WTC11 (cell line): ENCODE measurements at regions not wholly inside any gene's neighbourhood (a gene's known extent, or its start where the extent isn't known, plus 50 kb on each side); places are given as distances from the start of the nearest gene placed in this dataset.

Experiments
- ATAC-seq: fragments of 200-7000 bp; cut with Tn5 transposase; 2 replicates; pipeline ENCODE4 v1.10.0; 2021; ENCODE audit warnings: mild to moderate bottlenecking, moderate library complexity
- CTCF ChIA-PET: fragments of 300-600 bp; sonication (Branson Sonifier 250); formaldehyde crosslinking; loops from one replicate; lab custom pipeline; 2021; ENCODE audit warnings: antibody characterized with exemption; lab: Charles Lee
- POLR2A ChIA-PET: fragments of 350-600 bp; sonication (Branson Sonifier 250); formaldehyde crosslinking; loops from one replicate; lab custom pipeline; 2021; ENCODE audit warnings: antibody characterized with exemption; lab: Charles Lee
- DNase-seq: peaks from one replicate; pipeline ENCODE4 v3.0.0; 2021; ENCODE audit warnings: low spot score
- H3K27ac Mint-ChIP-seq: 2 replicates; pipeline ENCODE4 v1.8.0; 2021; ENCODE audit warnings: mixed read lengths
- H3K27me3 Mint-ChIP-seq: 2 replicates; pipeline ENCODE4 v1.8.0; 2021; ENCODE audit warnings: low read depth, mild to moderate bottlenecking, moderate library complexity, mixed read lengths
- H3K36me3 Mint-ChIP-seq: 2 replicates; pipeline ENCODE4 v1.8.0; 2021; ENCODE audit warnings: mixed read lengths
- H3K4me1 Mint-ChIP-seq: 2 replicates; pipeline ENCODE4 v1.8.0; 2022; ENCODE audit warnings: mixed read lengths
- H3K4me3 Mint-ChIP-seq: 2 replicates; pipeline ENCODE4 v1.8.0; 2021; ENCODE audit warnings: mild to moderate bottlenecking, moderate library complexity, mixed read lengths
- H3K9me3 Mint-ChIP-seq: 2 replicates; pipeline ENCODE4 v1.8.0; 2021; ENCODE audit warnings: mixed read lengths
- CBFB ChIP-seq: sonication (generic); formaldehyde crosslinking; IDR thresholded peaks from 2 replicates; pipeline ENCODE4 v1.8.1; 2022; ENCODE audit warnings: mild to moderate bottlenecking, low read depth, missing genetic modification reagents
- CREM ChIP-seq: sonication (generic); formaldehyde crosslinking; IDR thresholded peaks from 2 replicates; pipeline ENCODE4 v1.8.1; 2022; ENCODE audit warnings: mild to moderate bottlenecking, missing genetic modification reagents, moderate library complexity
- FOXJ3 ChIP-seq: sonication (generic); formaldehyde crosslinking; IDR thresholded peaks from 2 replicates; pipeline ENCODE4 v1.9.0; 2021; ENCODE audit warnings: missing genetic modification reagents, mild to moderate bottlenecking, borderline replicate concordance
- HMGA2 ChIP-seq: fragments of 250-450 bp; sonication (Bioruptor Pico); IDR thresholded peaks from 2 replicates; pipeline ENCODE4 v1.4.0; 2021; ENCODE audit warnings: mild to moderate bottlenecking, moderate library complexity
- IRF2 ChIP-seq: sonication (generic); formaldehyde crosslinking; IDR thresholded peaks from 2 replicates; pipeline ENCODE4 v1.8.0; 2022; ENCODE audit warnings: low read depth, missing genetic modification reagents, borderline replicate concordance
- MXD4 ChIP-seq: fragments of 250-450 bp; sonication (Bioruptor Pico); IDR thresholded peaks from 2 replicates; pipeline ENCODE4 v1.8.0; 2021; ENCODE audit warnings: mild to moderate bottlenecking, moderate library complexity, borderline replicate concordance
- NFATC4 ChIP-seq: fragments of 250-450 bp; sonication (Bioruptor Pico); IDR thresholded peaks from 2 replicates; pipeline ENCODE4 v1.9.0; 2021; ENCODE audit warnings: mild to moderate bottlenecking
- NFE2L1 ChIP-seq: sonication (generic); formaldehyde crosslinking; IDR thresholded peaks from 2 replicates; pipeline ENCODE4 v1.8.1; 2023; ENCODE audit warnings: missing genetic modification reagents
- RORB ChIP-seq: fragments of 250-450 bp; sonication (Bioruptor Pico); IDR thresholded peaks from 2 replicates; pipeline ENCODE4 v1.9.0; 2021; ENCODE audit warnings: mild to moderate bottlenecking
- TCF7 ChIP-seq: sonication (generic); formaldehyde crosslinking; IDR thresholded peaks from 2 replicates; pipeline ENCODE4 v1.8.0; 2022; ENCODE audit warnings: mild to moderate bottlenecking, low read depth, missing genetic modification reagents, moderate library complexity
- TP53 ChIP-seq: sonication (generic); formaldehyde crosslinking; IDR thresholded peaks from 2 replicates; pipeline ENCODE4 v1.8.1; 2023; ENCODE audit warnings: mild to moderate bottlenecking, missing genetic modification reagents
- ZNF423 ChIP-seq: fragments of 250-450 bp; sonication (Bioruptor Pico); IDR thresholded peaks from 2 replicates; pipeline ENCODE4 v2.1.2; 2022; ENCODE audit warnings: mild to moderate bottlenecking, moderate library complexity
- TF ChIP-seq, protein P1 (sequence below): fragments of 250-450 bp; sonication (Bioruptor Pico); IDR thresholded peaks from 2 replicates; pipeline ENCODE4 v1.8.0; 2021; ENCODE audit warnings: mild to moderate bottlenecking
- TF ChIP-seq, protein P2 (sequence below): sonication (generic); formaldehyde crosslinking; IDR thresholded peaks from 2 replicates; pipeline ENCODE4 v1.8.0; 2023; ENCODE audit warnings: missing genetic modification reagents, mild to moderate bottlenecking, borderline replicate concordance
- TF ChIP-seq, protein P3 (sequence below): sonication (generic); formaldehyde crosslinking; IDR thresholded peaks from 2 replicates; pipeline ENCODE4 v1.8.0; 2022; ENCODE audit warnings: missing genetic modification reagents
- TF ChIP-seq, protein P4 (sequence below): fragments of 250-450 bp; sonication (Bioruptor Pico); conservative IDR thresholded peaks from 2 replicates; pipeline ENCODE4 v1.9.0; 2021; ENCODE audit warnings: mild to moderate bottlenecking
- TF ChIP-seq, protein P5 (sequence below): sonication (generic); formaldehyde crosslinking; IDR thresholded peaks from 2 replicates; pipeline ENCODE4 v1.8.1; 2022; ENCODE audit warnings: mild to moderate bottlenecking, missing genetic modification reagents, moderate library complexity, borderline replicate concordance
- TF ChIP-seq, protein P6 (sequence below): sonication (generic); formaldehyde crosslinking; IDR thresholded peaks from 2 replicates; pipeline ENCODE4 v1.8.1; 2023; ENCODE audit warnings: mild to moderate bottlenecking, missing genetic modification reagents, moderate library complexity

DNA sequence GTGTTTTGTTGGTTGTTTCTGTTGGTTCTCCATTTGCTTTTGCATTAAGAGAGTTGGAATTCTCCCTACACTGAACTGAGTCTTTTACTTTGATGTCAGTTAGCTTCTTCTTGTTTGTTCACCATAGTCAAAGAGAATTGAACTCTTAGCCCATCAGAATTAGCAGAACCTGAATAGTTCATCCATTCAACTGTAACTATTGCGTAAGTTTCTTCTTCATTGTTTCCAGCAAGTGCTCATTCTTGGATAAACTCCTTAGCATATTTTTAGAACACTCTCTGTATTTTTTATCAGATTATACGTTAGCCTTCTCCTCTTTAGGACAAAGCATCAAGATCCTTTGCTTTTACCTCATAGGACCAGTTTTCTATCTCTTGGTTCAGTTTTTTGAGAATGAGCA lies 128.4 kb upstream of the RAB11FIP2 start:
- TF ChIP-seq RORB (CRISPR knock-in tag) (no peak), ZNF423 (CRISPR knock-in tag) (no peak), HMGA2 (no peak), IRF2 (CRISPR knock-in tag) (no peak), NFATC4 (CRISPR knock-in tag) (no peak), TP53 (CRISPR knock-in tag) (no peak), CREM (CRISPR knock-in tag) (no peak), TCF7 (CRISPR knock-in tag) (no peak)
- TF ChIP-seq, protein P1, sequence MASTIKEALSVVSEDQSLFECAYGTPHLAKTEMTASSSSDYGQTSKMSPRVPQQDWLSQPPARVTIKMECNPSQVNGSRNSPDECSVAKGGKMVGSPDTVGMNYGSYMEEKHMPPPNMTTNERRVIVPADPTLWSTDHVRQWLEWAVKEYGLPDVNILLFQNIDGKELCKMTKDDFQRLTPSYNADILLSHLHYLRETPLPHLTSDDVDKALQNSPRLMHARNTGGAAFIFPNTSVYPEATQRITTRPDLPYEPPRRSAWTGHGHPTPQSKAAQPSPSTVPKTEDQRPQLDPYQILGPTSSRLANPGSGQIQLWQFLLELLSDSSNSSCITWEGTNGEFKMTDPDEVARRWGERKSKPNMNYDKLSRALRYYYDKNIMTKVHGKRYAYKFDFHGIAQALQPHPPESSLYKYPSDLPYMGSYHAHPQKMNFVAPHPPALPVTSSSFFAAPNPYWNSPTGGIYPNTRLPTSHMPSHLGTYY: no peak
- TF ChIP-seq, protein P2, sequence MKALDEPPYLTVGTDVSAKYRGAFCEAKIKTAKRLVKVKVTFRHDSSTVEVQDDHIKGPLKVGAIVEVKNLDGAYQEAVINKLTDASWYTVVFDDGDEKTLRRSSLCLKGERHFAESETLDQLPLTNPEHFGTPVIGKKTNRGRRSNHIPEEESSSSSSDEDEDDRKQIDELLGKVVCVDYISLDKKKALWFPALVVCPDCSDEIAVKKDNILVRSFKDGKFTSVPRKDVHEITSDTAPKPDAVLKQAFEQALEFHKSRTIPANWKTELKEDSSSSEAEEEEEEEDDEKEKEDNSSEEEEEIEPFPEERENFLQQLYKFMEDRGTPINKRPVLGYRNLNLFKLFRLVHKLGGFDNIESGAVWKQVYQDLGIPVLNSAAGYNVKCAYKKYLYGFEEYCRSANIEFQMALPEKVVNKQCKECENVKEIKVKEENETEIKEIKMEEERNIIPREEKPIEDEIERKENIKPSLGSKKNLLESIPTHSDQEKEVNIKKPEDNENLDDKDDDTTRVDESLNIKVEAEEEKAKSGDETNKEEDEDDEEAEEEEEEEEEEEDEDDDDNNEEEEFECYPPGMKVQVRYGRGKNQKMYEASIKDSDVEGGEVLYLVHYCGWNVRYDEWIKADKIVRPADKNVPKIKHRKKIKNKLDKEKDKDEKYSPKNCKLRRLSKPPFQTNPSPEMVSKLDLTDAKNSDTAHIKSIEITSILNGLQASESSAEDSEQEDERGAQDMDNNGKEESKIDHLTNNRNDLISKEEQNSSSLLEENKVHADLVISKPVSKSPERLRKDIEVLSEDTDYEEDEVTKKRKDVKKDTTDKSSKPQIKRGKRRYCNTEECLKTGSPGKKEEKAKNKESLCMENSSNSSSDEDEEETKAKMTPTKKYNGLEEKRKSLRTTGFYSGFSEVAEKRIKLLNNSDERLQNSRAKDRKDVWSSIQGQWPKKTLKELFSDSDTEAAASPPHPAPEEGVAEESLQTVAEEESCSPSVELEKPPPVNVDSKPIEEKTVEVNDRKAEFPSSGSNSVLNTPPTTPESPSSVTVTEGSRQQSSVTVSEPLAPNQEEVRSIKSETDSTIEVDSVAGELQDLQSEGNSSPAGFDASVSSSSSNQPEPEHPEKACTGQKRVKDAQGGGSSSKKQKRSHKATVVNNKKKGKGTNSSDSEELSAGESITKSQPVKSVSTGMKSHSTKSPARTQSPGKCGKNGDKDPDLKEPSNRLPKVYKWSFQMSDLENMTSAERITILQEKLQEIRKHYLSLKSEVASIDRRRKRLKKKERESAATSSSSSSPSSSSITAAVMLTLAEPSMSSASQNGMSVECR (CRISPR knock-in tag): no peak
- TF ChIP-seq, protein P3, sequence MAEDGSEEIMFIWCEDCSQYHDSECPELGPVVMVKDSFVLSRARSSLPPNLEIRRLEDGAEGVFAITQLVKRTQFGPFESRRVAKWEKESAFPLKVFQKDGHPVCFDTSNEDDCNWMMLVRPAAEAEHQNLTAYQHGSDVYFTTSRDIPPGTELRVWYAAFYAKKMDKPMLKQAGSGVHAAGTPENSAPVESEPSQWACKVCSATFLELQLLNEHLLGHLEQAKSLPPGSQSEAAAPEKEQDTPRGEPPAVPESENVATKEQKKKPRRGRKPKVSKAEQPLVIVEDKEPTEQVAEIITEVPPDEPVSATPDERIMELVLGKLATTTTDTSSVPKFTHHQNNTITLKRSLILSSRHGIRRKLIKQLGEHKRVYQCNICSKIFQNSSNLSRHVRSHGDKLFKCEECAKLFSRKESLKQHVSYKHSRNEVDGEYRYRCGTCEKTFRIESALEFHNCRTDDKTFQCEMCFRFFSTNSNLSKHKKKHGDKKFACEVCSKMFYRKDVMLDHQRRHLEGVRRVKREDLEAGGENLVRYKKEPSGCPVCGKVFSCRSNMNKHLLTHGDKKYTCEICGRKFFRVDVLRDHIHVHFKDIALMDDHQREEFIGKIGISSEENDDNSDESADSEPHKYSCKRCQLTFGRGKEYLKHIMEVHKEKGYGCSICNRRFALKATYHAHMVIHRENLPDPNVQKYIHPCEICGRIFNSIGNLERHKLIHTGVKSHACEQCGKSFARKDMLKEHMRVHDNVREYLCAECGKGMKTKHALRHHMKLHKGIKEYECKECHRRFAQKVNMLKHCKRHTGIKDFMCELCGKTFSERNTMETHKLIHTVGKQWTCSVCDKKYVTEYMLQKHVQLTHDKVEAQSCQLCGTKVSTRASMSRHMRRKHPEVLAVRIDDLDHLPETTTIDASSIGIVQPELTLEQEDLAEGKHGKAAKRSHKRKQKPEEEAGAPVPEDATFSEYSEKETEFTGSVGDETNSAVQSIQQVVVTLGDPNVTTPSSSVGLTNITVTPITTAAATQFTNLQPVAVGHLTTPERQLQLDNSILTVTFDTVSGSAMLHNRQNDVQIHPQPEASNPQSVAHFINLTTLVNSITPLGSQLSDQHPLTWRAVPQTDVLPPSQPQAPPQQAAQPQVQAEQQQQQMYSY (CRISPR knock-in tag): no peak
- TF ChIP-seq, protein P4, sequence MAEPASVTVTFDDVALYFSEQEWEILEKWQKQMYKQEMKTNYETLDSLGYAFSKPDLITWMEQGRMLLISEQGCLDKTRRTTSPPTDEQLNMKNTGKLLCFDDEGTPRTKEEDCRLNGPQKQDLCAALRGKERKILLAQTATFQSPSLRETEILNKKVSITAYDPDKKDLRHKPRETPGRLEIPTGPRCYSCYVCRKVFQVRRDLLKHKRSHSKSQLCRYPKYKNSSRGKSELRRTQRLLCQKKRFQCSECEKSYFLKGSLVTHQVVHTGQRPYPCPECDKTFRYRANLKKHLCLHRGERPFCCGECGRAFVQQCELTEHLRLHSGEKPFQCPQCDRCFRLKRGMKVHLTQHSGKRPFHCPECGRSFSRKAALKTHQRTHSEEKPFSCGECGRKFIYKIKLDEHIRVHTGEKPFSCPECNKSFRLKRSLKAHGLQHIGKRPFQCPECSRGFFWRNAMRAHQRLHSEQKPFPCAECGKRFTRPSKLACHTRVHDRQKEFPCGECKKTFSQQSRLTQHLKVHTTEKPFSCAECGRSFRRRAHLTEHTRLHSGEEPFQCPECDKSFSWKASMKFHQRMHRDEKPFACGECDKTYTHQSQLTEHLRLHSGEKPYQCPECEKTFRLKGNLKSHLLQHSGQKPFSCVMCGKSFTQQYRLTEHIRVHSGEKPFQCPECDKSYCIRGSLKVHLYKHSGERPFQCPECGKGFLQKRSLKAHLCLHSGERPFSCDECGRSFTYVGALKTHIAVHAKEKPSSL: no peak
- TF ChIP-seq, protein P5, sequence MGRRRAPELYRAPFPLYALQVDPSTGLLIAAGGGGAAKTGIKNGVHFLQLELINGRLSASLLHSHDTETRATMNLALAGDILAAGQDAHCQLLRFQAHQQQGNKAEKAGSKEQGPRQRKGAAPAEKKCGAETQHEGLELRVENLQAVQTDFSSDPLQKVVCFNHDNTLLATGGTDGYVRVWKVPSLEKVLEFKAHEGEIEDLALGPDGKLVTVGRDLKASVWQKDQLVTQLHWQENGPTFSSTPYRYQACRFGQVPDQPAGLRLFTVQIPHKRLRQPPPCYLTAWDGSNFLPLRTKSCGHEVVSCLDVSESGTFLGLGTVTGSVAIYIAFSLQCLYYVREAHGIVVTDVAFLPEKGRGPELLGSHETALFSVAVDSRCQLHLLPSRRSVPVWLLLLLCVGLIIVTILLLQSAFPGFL (CRISPR knock-in tag): no peak
- no peaks in the 10 kb centered on the region for H3K4me1 Mint-ChIP-seq
- H3K36me3 Mint-ChIP-seq: no peaks in the 10 kb centered on the region
- H3K4me3 Mint-ChIP-seq: no peak overlapping the region
- CTCF ChIA-PET: no interaction called here
- no peak for DNase-seq
- no peak overlapping the region for H3K27ac Mint-ChIP-seq
- peaks cover 19% of the 10 kb centered on the region for H3K9me3 Mint-ChIP-seq
- no peak for ATAC-seq
- H3K27me3 Mint-ChIP-seq: no peaks in the 10 kb centered on the region
- POLR2A ChIA-PET: no interaction called here

DNA sequence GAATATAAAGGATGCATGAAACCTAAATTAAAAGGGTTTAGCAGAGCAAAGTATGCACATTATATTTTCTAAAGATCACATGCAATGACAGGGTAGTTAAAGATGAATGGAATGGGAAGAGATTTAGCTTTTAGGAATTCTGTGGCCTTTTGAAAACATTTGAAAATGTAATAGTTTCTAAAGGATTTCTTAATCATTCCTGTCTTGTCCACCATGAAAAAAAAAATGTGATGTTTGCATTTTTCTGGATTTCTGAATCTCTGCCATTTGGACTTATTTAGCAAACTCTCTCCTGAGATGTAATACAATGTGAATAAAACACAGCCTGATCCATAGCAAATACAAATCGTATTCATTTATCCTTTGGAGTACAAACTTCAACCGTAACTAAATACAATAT lies 126.6 kb upstream of the RAB11FIP2 start:
- ATAC-seq (no peak), DNase-seq (no peak)
- Mint-ChIP-seq H3K9me3 (peaks cover 8% of the 10 kb centered on the region), H3K27me3 (no peaks in the 10 kb centered on the region), H3K36me3 (no peaks in the 10 kb centered on the region), H3K27ac (no peak overlapping the region), H3K4me1 (no peaks in the 10 kb centered on the region), H3K4me3 (no peak overlapping the region)
- CTCF ChIA-PET: no interaction called here
- POLR2A ChIA-PET: no interaction called here
- TF ChIP-seq, protein P4: no peak
- TF ChIP-seq, protein P6, sequence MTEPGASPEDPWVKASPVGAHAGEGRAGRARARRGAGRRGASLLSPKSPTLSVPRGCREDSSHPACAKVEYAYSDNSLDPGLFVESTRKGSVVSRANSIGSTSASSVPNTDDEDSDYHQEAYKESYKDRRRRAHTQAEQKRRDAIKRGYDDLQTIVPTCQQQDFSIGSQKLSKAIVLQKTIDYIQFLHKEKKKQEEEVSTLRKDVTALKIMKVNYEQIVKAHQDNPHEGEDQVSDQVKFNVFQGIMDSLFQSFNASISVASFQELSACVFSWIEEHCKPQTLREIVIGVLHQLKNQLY (CRISPR knock-in tag): no peak
- TF ChIP-seq FOXJ3 (CRISPR knock-in tag): no peak
- no peak for TF ChIP-seq CBFB (CRISPR knock-in tag)
- no peak for TF ChIP-seq NFE2L1 (CRISPR knock-in tag)
- no peak for TF ChIP-seq MXD4
